H1 (cell line): ENCODE measurements at regions not wholly inside any gene's neighbourhood (a gene's known extent, or its start where the extent isn't known, plus 50 kb on each side); places are given as distances from the start of the nearest gene placed in this dataset. TPM values are rescaled to one million over a fixed set of nuclear protein-coding genes. Genes with fewer than 3 reads are reported as not detected.

ENCODE experiments used
- ASH2L ChIP-seq: fragments of 200-600, 300-600 bp; sonication (generic); IDR thresholded peaks from one replicate; pipeline ENCODE4 v1.7.1; 2017; ENCODE audit warnings: low read length
- EP300 ChIP-seq, 2 experiments: IDR thresholded peaks; 1 replicate in 1 of 2; 2 replicates in 1 of 2; pipeline ENCODE4 v1.6.1; 2011 to 2012; ENCODE audit warnings: low read depth in 2 of 2, low read length in 2 of 2, mild to moderate bottlenecking in 2 of 2, borderline replicate concordance in 1 of 2, inconsistent platforms in 1 of 2, moderate library complexity in 1 of 2
- RNF2 ChIP-seq: fragments of 200-900, 300-1000 bp; sonication (generic); IDR thresholded peaks from 2 replicates; pipeline ENCODE4 v1.7.1; 2016; ENCODE audit warnings: borderline replicate concordance, low read depth, mild to moderate bottlenecking, antibody characterized with exemption, low read length; ENCODE audit not compliant: poor library complexity, severe bottlenecking; ENCODE audit errors: missing control alignments
- SAP30 ChIP-seq: fragments of 300-600 bp; sonication (generic); IDR thresholded peaks from 2 replicates; pipeline ENCODE4 v1.7.1; 2012; ENCODE audit warnings: low read length, moderate library complexity, mild to moderate bottlenecking, inconsistent platforms; ENCODE audit not compliant: insufficient read depth, insufficient replicate concordance
- small RNA-seq: library from polyadenylated mRNA; stranded (forward); fragments of <200 nt; extraction: miRNeasy Mini kit (QIAGEN cat#:217004); gene quantifications from one replicate; pipeline ENCODE3, GENCODE V24; 2013; ENCODE audit not compliant: insufficient read depth

DNA sequence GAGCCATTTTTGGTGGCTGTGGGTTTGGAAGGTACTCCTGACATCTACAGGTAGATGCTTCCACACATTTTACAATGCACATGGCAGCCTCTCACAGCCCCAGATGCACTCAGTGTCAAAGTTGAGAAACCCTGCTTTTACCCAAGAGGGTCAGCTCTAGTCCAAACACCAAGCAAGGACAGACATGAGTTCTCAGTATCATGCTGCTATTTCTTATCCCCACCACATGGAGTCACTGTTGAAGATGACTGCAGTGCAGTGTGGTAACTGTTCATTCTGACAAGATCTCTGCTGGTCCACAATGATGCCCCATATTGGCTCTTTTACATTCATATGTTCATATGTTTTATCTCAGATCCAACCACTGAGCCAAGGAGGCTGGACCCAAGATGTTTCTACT, 50.5 kb upstream of the SALL1 start (continued):
- no peak for TF ChIP-seq RNF2
- TF ChIP-seq ASH2L, result no peak
- no peak for TF ChIP-seq EP300 (IDR thresholded peaks at IDR 0.05; ENCODE audit: borderline replicate concordance in 1 of 2, low read depth in 2 of 2, low read length in 2 of 2)
- TF ChIP-seq SAP30, result no peak

Small RNA genes lying in the stretch of these regions (small RNA-seq; reads per million reads assigned to genes)
- not detected for gene AC137527.1
